Astrocyte of the cerebellum (primary cell): ENCODE measurements at regions not wholly inside any gene's neighbourhood (a gene's known extent, or its start where the extent isn't known, plus 50 kb on each side); places are given as distances from the start of the nearest gene placed in this dataset.

ENCODE experiments used
- DNase-seq: peaks from one replicate; pipeline ENCODE4 v3.0.0-alpha.2; 2011; ENCODE audit warnings: low read depth
- H3K4me3 ChIP-seq: 2 replicates; pipeline ENCODE4 v1.5.1; 2011; ENCODE audit warnings: mild to moderate bottlenecking, low read depth, low read length, moderate library complexity
- in situ Hi-C: cut with HindIII; loops from 2 replicates; pipeline ENCODE4 v1.10.0; 2017; ENCODE audit warnings: low sequenced_read_pairs
- TF ChIP-seq, protein P1 (sequence below): IDR thresholded peaks from 2 replicates; pipeline ENCODE4 v1.5.1; 2012; ENCODE audit warnings: low read length, low read depth, moderate library complexity, mild to moderate bottlenecking; ENCODE audit errors: missing control alignments

DNA sequence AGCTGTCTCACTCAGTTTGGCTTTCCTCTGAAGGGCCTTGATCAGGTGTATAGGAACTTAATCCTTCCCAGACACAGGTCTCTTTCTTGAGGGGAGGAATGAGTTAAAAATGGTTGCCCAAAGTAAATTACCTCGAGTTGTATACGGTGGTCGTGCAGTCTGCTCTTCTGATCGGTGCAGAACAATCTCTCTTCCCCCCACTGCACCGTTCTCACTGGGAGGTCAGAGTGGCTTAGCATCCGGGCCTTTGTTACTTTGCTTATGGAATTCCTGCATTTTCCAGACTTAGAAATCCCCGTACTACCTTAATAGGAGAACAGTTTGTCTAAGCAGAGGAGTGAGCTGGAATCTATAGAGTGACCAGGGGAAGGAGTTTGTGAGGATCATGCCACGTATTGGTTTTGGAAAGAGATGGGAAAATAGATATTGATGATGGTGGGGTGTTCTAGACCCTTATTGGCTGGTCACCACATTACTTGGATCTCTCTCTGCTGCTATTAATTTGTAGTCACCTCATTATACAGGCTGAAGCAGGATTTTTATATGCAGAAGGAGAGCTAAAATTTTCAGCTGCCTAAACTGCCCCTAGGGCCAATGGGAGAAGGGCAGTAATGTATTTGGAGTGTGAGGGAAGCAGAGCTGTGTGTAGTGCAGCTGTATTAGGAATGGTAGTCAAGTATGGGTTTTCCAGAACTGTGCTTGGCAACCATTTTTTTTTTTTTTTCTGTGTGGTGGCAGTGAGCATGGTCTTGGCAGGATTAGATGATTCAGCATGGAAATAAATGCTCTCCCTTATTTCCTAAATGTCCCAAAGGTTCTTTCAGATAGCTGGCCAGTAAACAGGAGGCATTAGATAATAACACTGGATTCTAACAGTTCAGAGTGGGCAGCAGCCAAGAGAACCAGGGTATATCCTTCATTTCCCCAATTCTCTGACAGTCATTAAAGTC, 81.5 kb downstream of the NDUFS5 start:
- in situ Hi-C loops: no loop called here
- no peak for DNase-seq
- H3K4me3 ChIP-seq: peak overlapping the region; percentile 79
- TF ChIP-seq, protein P1, sequence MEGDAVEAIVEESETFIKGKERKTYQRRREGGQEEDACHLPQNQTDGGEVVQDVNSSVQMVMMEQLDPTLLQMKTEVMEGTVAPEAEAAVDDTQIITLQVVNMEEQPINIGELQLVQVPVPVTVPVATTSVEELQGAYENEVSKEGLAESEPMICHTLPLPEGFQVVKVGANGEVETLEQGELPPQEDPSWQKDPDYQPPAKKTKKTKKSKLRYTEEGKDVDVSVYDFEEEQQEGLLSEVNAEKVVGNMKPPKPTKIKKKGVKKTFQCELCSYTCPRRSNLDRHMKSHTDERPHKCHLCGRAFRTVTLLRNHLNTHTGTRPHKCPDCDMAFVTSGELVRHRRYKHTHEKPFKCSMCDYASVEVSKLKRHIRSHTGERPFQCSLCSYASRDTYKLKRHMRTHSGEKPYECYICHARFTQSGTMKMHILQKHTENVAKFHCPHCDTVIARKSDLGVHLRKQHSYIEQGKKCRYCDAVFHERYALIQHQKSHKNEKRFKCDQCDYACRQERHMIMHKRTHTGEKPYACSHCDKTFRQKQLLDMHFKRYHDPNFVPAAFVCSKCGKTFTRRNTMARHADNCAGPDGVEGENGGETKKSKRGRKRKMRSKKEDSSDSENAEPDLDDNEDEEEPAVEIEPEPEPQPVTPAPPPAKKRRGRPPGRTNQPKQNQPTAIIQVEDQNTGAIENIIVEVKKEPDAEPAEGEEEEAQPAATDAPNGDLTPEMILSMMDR: no peak

DNA sequence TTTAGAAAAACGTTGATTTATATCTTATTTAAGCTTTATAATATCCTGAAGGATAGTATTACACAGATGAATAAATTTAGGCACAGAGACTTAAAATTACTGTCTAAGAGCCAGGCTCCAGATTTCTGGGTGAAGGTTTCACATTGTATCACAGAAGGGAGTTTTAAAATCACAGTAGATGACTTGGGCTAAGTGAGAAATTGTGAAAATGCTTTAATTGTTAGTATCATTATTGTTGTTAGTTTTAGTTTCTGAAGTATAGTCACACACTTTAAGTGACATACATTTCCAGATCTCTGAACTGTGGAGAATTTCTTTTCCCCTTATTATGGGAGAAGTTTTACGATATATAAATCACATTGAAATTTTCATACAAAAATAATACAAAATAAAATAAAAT, 83.5 kb downstream of the NDUFS5 start:
- H3K4me3 ChIP-seq: no peak overlapping the region
- DNase-seq: no peak
- TF ChIP-seq, protein P1: no peak
- in situ Hi-C loops: no loop called here

DNA sequence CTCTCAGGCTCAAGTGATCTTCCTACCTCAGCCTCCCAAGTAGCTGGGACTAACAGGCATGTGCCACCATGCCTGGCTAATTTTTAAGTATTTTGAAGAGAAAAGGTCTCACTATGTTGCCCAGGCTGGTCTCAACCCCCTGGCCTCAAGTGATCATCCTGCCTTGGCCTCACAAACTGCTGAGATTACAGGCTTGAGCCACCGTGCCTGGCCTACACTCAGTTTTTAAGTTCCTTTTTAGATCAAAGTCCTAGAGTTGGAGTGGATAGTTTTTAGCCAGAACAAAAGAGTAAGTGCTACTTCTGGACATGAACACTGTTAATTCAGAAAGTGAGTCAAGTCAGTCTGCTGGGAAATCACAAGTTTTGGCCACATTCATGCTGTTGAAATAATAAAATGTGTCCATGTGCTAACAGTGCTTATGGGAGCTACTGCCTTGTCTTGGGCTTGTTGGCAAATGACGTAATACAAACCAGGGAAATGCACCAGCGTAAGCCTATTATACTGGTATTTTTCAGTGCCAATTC, 84.2 kb downstream of the NDUFS5 start:
- in situ Hi-C loops: no loop called here
- TF ChIP-seq, protein P1: no peak
- H3K4me3 ChIP-seq: no peak overlapping the region
- DNase-seq: peak; percentile 59

DNA sequence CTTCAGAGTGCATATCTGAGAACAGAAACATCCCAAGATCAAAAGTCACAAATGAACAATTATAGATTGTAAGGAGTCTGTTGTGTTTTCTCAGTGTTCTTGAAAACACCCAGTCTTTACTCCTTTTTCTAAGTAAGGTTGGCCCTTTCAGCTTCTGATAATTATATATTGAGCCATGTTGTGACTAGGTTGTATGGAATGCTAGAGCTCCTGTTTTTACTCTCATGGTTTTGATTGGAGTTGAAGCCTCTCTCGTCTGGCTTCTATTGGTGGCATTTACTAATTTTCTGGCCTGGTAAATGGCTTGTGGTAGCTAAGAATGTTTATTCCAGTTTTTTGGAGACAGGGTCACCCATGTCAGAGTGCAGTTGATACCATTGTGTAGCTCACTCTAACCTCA, 84.7 kb downstream of the NDUFS5 start:
- in situ Hi-C loops: no loop called here
- TF ChIP-seq, protein P1: no peak
- no peak overlapping the region for H3K4me3 ChIP-seq
- no peak for DNase-seq

DNA sequence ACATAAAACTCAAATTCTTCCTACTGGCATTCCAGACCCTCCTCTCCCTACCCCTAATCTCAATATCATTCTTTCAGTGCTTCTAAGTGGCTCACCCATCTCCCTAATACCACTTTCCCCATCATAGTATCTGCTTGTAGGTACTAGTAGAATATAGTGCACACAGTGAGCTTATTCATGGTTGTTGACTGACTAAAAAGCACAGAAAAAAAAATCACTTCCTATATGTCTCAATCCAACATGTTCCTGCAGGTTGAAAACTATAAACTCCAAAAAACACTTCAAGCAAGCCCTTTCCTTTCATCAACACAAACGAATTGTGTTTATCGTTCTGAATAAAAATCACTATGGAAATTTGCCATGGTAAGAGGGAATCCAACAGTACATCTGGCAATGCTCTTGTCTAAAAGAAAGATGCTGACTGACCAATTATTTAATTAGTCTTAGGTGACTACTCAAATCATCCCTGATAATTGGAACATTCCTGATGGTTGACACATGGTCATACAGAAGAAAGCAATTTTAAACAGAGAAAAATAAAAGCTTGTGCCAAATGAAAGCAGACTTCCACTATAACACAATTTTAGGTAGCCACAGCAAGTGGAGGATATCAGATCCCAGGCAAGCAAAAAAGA, 87.1 kb downstream of the NDUFS5 start:
- TF ChIP-seq, protein P1: no peak
- in situ Hi-C loops: no loop called here
- DNase-seq: no peak
- no peak overlapping the region for H3K4me3 ChIP-seq

DNA sequence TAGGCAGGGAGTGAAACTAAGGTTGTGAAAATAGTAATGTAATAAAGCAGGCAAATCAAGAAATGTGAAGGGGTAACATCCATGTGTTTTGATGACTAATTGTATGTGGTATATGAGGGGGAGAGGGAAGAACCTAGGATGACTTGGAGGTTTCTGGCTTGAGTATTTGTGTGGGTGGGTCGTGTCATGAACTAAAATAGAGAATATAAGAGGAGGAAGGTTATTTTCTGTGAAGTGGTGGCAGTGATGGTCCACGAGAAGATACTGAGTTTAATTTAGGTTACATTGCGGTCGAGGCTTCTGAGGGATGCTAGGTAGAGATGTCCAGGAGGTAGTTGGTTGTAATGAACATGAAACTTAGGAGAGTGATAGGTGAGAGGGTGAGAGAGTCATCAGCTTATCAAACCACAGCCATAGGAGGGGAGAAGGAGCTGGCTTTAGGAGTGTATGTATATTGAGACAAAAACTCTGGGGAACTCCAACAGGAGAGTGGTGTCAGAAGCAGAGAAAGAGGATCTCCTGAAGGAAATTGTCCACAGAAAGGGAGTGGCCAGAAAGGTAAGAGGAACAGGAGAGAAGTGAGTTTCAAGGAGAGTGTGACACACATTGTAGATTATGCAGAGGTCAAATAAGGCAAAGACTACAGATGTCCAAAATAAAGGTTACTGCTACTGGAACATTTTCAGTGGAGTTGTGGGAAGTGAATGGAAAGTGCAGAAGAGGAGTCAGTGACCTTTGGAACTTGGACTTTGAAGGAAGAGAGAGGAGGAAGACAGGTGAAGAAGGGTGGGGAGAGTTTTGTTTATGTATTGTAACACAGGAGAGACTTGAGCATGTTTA, 89.0 kb upstream of the MACF1 start:
- H3K4me3 ChIP-seq: no peak overlapping the region
- TF ChIP-seq, protein P1: no peak
- no peak for DNase-seq
- in situ Hi-C loops: no loop called here
